A549 (cell line): ENCODE measurements at regions not wholly inside any gene's neighbourhood (a gene's known extent, or its start where the extent isn't known, plus 50 kb on each side); places are given as distances from the start of the nearest gene placed in this dataset.

Experiments
- HES2 ChIP-seq: fragments of >200 bp; sonication (Bioruptor Twin); formaldehyde crosslinking; IDR thresholded peaks from 2 replicates; pipeline ENCODE4 v1.6.1; 2016
- JUN ChIP-seq, 2 experiments: fragments of >200 bp; sonication (Bioruptor Twin); formaldehyde crosslinking; IDR thresholded peaks; 2 replicates in 1 of 2; 3 replicates in 1 of 2; pipeline ENCODE4 v1.6.1; 2016 to 2017
- NPAS2 ChIP-seq: fragments of 250-450 bp; sonication (Bioruptor Pico); IDR thresholded peaks from 2 replicates; pipeline ENCODE4 v1.8.0; 2022; ENCODE audit warnings: mild to moderate bottlenecking, moderate library complexity, borderline replicate concordance

- TF ChIP-seq NPAS2 (CRISPR knock-in tag) (no peak), JUN (IDR thresholded peaks at IDR 0.05) (no peak), HES2 (no peak)
These were observed 58.6 kb upstream of the BAIAP2L1 start for GRCh38 chr7:98459529-98459928.
